Nephron (organoid): ENCODE measurements at regions not wholly inside any gene's neighbourhood (a gene's known extent, or its start where the extent isn't known, plus 50 kb on each side); places are given as distances from the start of the nearest gene placed in this dataset.

ENCODE experiments used
- H3K27ac Mint-ChIP-seq, 3 experiments: 2 replicates each; pipeline ENCODE4 v1.8.0; 2020; ENCODE audit warnings: mixed read lengths in 3 of 3, mild to moderate bottlenecking in 2 of 3, moderate library complexity in 1 of 3
- H3K27me3 Mint-ChIP-seq: 2 replicates; pipeline ENCODE4 v1.8.0; 2021; ENCODE audit warnings: low read depth, mild to moderate bottlenecking, moderate library complexity, mixed read lengths
- H3K36me3 Mint-ChIP-seq: 2 replicates; pipeline ENCODE4 v1.8.0; 2020; ENCODE audit warnings: low read depth, mixed read lengths
- H3K4me1 Mint-ChIP-seq: 2 replicates; pipeline ENCODE4 v1.8.0; 2020; ENCODE audit warnings: mixed read lengths
- H3K4me3 Mint-ChIP-seq, 3 experiments: 2 replicates each; pipeline ENCODE4 v1.8.0; 2020; ENCODE audit warnings: mild to moderate bottlenecking in 3 of 3, mixed read lengths in 3 of 3, moderate library complexity in 2 of 3
- H3K9me3 Mint-ChIP-seq: 2 replicates; pipeline ENCODE4 v1.8.0; 2020; ENCODE audit warnings: mixed read lengths
- TF ChIP-seq, protein P1 (sequence below), 3 experiments: fragments of 200-600 bp; sonication (generic); IDR thresholded peaks; one replicate each; pipeline ENCODE4 v1.5.0; 2021; ENCODE audit warnings: antibody characterized with exemption in 3 of 3; ENCODE audit not compliant: unreplicated experiment in 3 of 3

GRCh38 chr16:17691899-17692176 lies 221.1 kb upstream of the XYLT1 start:
- Mint-ChIP-seq H3K27ac (peak overlapping the region in 2 of 3 experiments; percentile 71 to 75), H3K4me1 (peaks cover 28% of the 10 kb centered on the region), H3K4me3 (no peak overlapping the region), H3K27me3 (peaks cover 12% of the 10 kb centered on the region), H3K36me3 (no peaks in the 10 kb centered on the region), H3K9me3 (no peaks in the 10 kb centered on the region)
- TF ChIP-seq, protein P1, sequence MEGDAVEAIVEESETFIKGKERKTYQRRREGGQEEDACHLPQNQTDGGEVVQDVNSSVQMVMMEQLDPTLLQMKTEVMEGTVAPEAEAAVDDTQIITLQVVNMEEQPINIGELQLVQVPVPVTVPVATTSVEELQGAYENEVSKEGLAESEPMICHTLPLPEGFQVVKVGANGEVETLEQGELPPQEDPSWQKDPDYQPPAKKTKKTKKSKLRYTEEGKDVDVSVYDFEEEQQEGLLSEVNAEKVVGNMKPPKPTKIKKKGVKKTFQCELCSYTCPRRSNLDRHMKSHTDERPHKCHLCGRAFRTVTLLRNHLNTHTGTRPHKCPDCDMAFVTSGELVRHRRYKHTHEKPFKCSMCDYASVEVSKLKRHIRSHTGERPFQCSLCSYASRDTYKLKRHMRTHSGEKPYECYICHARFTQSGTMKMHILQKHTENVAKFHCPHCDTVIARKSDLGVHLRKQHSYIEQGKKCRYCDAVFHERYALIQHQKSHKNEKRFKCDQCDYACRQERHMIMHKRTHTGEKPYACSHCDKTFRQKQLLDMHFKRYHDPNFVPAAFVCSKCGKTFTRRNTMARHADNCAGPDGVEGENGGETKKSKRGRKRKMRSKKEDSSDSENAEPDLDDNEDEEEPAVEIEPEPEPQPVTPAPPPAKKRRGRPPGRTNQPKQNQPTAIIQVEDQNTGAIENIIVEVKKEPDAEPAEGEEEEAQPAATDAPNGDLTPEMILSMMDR (IDR thresholded peaks at IDR 0.05; ENCODE audit: unreplicated experiment in 3 of 3) = no peak

DNA sequence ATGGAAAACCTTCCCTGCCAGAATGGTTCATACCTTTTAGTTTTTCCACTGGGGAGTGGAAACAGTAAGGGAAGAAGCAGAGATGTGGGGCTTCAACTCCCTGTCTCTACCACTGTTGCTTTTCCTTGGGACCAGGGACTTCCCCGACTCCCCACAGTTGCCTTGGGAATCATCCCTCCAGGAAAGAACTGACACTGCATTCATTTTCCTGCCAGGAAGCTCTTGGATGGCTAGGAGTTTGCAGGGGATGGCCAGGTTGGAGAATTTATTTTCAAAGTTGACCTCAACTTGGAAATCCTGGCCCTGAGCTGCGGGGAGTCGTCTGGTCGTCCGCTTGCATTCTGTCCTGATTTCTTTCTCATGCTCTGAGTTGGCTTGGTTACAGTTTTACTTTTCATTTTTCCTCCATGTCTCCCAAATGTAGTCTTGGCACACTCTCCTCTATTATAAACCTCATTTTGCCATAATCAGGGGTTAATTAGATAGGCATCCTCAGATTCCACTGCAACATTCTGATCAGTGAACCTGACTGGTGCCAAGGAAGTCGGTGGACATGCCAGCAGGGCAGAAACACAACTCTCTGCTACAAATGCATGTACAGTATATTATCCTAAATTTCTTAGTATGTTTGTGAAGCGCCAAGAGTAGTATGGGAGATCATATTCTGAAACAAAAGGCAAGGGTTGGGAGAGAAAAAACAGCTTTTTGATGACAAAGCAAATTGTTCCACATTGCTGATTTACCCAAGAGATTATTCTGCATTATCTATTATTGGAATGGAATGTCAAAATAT lies 220.5 kb upstream of the XYLT1 start:
- peaks cover 28% of the 10 kb centered on the region for H3K4me1 Mint-ChIP-seq
- peak overlapping the region; percentile 52 to 82 (median 71) for H3K27ac Mint-ChIP-seq
- H3K9me3 Mint-ChIP-seq = no peaks in the 10 kb centered on the region
- H3K36me3 Mint-ChIP-seq = no peaks in the 10 kb centered on the region
- peak overlapping the region in 1 of 3 experiments; percentile 49 for H3K4me3 Mint-ChIP-seq
- TF ChIP-seq, protein P1 (IDR thresholded peaks at IDR 0.05; ENCODE audit: unreplicated experiment in 3 of 3) = no peak
- H3K27me3 Mint-ChIP-seq = peaks cover 12% of the 10 kb centered on the region

GRCh38 chr16:17685447-17685846 lies 214.7 kb upstream of the XYLT1 start:
- Mint-ChIP-seq H3K36me3 (peaks cover 3% of the 10 kb centered on the region), H3K4me3 (no peak overlapping the region), H3K27ac (no peak overlapping the region), H3K4me1 (peaks cover 7% of the 10 kb centered on the region), H3K27me3 (peaks cover 5% of the 10 kb centered on the region), H3K9me3 (peaks cover 2% of the 10 kb centered on the region)
- TF ChIP-seq, protein P1 (IDR thresholded peaks at IDR 0.05; ENCODE audit: unreplicated experiment in 3 of 3) = no peak

GRCh38 chr16:17683281-17683680 lies 212.5 kb upstream of the XYLT1 start:
- H3K4me1 Mint-ChIP-seq = no peaks in the 10 kb centered on the region
- TF ChIP-seq, protein P1 (IDR thresholded peaks at IDR 0.05; ENCODE audit: unreplicated experiment in 3 of 3) = no peak
- no peak overlapping the region for H3K4me3 Mint-ChIP-seq
- peaks cover 7% of the 10 kb centered on the region for H3K36me3 Mint-ChIP-seq
- peaks cover 11% of the 10 kb centered on the region for H3K9me3 Mint-ChIP-seq
- H3K27ac Mint-ChIP-seq = no peak overlapping the region
- H3K27me3 Mint-ChIP-seq = no peaks in the 10 kb centered on the region

DNA sequence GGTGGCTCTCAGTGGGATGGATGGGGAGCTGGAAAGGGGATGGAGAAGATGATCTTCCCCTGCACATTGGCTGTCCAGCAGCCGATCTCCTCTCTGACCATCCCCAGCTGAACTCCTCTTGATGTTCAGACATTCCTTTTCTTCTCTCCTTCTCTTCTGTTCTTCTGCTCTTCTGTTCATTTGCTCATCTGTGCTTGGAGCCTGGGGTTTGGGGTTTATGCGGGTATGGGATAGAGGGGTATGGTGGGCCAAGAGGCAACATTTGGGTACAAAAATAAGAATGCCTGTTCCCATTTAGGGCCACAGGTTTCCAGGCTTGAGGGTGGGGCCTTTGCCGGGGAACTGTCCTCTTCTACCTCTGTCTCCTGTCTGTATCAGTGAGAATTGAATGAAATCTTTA lies 205.4 kb upstream of the XYLT1 start:
- Mint-ChIP-seq H3K27me3 (peaks cover 5% of the 10 kb centered on the region), H3K4me1 (no peaks in the 10 kb centered on the region), H3K4me3 (no peak overlapping the region), H3K9me3 (peaks cover 11% of the 10 kb centered on the region), H3K36me3 (peaks cover 7% of the 10 kb centered on the region), H3K27ac (no peak overlapping the region)
- TF ChIP-seq, protein P1 (IDR thresholded peaks at IDR 0.05; ENCODE audit: unreplicated experiment in 3 of 3) = no peak

- H3K9me3 Mint-ChIP-seq = no peaks in the 10 kb centered on the region
- H3K27ac Mint-ChIP-seq = no peak overlapping the region
- H3K4me3 Mint-ChIP-seq = no peak overlapping the region
- H3K4me1 Mint-ChIP-seq = no peaks in the 10 kb centered on the region
- H3K36me3 Mint-ChIP-seq = no peaks in the 10 kb centered on the region
- H3K27me3 Mint-ChIP-seq = peaks cover 6% of the 10 kb centered on the region
- TF ChIP-seq, protein P1 (IDR thresholded peaks at IDR 0.05; ENCODE audit: unreplicated experiment in 3 of 3) = no peak
Observed at GRCh38 chr16:17668386-17668785, 197.6 kb upstream of the XYLT1 start.
